ENCODE measurements at regions not wholly inside any gene's neighbourhood (a gene's known extent, or its start where the extent isn't known, plus 50 kb on each side); places are given as distances from the start of the nearest gene placed in this dataset.

DNA sequence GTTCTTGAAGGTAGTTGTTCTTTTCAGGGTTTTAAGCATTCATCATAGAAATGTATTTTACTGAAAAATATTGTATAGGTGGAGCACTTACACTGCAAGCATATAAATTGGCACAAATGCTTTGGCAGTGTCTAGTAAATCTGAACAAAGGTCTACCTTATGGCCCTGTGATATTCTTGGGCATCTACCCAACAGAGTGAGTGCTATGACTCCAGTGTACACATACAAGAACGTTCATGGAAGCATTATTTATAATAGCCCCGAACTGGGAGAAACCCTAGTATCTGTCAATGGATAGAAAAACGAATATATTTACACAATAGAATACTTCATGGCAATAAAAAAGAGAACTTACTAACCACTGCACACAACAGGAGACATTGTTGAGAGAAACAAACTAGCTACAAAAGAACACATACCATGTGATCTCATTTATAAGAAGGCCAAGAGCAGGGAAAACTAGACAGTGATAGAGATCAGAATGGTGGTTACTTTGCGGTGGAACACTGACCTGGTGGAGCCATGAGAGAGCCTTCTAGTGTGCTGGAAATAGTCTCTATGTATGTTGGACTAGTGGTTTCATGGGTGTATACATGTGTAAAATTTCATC, 96.0 kb downstream of the MAB21L3 start:
- no peak for TF ChIP-seq TAF1 (IDR thresholded peaks at IDR 0.05; ENCODE audit: borderline replicate concordance, low read depth, low read length)
- no peak for TF ChIP-seq POLR2A (IDR thresholded peaks at IDR 0.05; ENCODE audit: low read depth, low read length)
- TF ChIP-seq POLR2AphosphoS5 (IDR thresholded peaks at IDR 0.05; ENCODE audit: low read depth, low read length): no peak
- DNase-seq (ENCODE audit: insufficient read length) (no peak), FAIRE-seq (no peak)

DNA sequence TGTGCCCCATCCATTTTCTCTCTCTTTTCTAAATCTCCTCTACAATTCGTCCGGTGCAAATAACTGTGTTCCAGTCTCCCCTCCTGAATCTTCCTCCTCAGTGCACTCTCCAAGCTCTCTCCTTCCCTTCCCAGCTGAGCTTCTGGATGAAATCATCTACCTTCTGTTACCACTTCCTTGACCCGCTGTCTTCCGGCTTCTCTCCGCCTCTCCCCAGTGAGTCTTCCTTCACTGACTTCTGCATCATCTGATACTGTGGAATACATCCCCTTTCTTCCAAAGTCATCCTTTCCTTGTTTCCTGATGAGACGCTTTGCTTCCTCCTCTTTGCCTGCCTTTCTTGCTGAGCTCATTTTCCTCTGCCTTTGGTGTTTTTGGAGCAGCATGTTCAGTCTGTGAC, 96.9 kb downstream of the MAB21L3 start:
- DNase-seq (ENCODE audit: insufficient read length) (no peak), FAIRE-seq (no peak)
- TF ChIP-seq TAF1 (IDR thresholded peaks at IDR 0.05; ENCODE audit: borderline replicate concordance, low read depth, low read length) (no peak), POLR2AphosphoS5 (IDR thresholded peaks at IDR 0.05; ENCODE audit: low read depth, low read length) (no peak), POLR2A (IDR thresholded peaks at IDR 0.05; ENCODE audit: low read depth, low read length) (no peak)

DNA sequence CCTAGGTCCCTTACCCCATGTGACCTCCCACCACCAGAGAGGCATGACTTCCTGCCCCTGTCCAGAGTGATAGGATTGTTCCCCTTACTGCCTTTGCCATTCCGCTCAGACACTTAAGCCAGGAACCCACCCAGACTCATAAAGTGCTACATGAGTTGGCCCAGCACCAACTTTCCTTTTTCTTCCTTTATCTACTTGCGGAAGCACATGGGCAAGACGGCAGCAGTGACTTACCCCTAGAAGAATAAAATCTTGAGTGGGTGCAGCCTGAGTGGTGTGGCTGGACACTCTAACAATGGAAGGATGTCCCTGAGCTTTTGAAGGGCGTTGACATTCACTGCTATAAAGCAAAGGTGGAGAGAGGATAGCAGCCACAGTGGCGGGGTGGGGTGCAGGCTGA, 100.1 kb downstream of the MAB21L3 start:
- DNase-seq (ENCODE audit: insufficient read length): no peak
- no peak for FAIRE-seq
- TF ChIP-seq POLR2AphosphoS5 (IDR thresholded peaks at IDR 0.05; ENCODE audit: low read depth, low read length) (no peak), POLR2A (IDR thresholded peaks at IDR 0.05; ENCODE audit: low read depth, low read length) (no peak), TAF1 (IDR thresholded peaks at IDR 0.05; ENCODE audit: borderline replicate concordance, low read depth, low read length) (no peak)

DNA sequence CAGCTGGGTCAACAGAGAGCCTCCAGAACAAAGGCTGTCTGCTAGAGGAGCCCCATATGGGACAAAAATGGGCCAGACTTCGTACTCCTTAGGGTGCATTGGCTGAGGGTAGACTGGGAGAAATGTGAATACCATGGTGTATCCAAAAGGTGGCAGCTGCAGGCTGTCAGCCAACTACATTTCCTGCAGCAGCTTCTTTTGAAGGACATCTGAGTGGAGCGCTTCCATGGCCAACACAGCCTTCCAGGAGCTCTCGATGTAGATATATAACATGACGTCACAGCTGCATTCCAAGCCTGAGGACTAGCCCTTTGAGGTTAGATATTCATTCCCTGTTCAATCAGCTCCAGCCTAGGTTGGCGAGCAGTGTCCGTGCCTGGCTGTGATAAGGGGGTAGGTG, 107.7 kb downstream of the MAB21L3 start:
- no peak for TF ChIP-seq TAF1 (IDR thresholded peaks at IDR 0.05; ENCODE audit: borderline replicate concordance, low read depth, low read length)
- no peak for TF ChIP-seq POLR2AphosphoS5 (IDR thresholded peaks at IDR 0.05; ENCODE audit: low read depth, low read length)
- TF ChIP-seq POLR2A (IDR thresholded peaks at IDR 0.05; ENCODE audit: low read depth, low read length): no peak
- FAIRE-seq (no peak), DNase-seq (ENCODE audit: insufficient read length) (no peak)

DNA sequence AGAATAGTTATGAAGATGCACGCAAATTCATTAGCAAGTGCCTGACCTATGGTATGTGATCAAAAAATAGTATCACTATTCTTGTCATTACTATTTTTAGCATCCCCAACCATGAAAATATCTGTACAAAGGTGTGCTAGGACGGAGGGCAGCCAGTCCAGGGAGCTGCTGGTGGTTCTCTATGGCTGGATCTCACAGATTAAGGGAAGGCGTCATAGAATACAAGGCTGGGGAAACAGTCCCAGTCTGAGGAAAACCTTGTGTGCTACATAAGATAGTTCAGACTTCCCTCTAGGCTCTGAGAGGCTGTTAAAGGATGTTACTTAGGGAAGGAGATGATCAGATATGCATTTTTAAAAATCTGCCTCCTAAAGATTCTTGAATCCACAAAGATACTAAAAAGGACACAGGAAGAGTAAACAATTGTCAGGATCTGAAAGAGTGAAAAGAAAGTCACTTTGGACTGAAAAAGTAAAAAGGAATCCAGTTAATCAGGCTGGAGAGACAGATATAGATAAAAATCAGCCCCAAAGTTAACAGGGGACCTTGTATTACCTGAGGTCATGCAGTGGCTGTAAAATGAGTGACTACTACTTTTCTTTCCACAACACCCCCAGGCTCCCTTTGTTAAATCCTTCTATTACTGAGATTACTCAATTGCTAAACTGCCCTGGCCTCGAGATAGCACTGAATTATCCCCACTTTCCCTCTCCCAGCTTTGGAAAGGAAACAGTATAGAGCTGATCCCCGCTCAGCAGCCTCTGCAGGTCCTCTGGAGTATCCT, 108.6 kb downstream of the MAB21L3 start:
- FAIRE-seq: no peak

DNA sequence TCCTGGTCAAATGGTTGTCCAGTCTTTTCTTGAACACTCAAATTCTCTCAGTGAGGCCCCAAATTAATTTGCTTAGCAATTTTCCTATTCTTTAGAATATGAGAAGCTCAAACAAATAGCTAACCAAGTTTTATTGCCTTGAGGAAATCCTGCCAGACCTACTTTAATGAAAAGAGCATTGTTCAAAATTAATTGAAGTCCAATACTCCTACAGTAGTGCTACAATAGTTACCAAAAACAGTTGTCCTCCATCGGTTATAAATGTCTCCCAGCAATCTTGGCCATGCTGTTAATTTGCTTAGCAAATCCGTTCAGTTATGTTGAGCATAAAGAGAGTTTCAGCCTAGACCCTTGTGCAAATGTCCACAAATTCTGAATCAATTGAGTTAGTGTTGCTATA, 112.9 kb downstream of the MAB21L3 start:
- FAIRE-seq (no peak), DNase-seq (ENCODE audit: insufficient read length) (no peak)
- TF ChIP-seq POLR2A (IDR thresholded peaks at IDR 0.05; ENCODE audit: low read depth, low read length): no peak
- no peak for TF ChIP-seq POLR2AphosphoS5 (IDR thresholded peaks at IDR 0.05; ENCODE audit: low read depth, low read length)
- TF ChIP-seq TAF1 (IDR thresholded peaks at IDR 0.05; ENCODE audit: borderline replicate concordance, low read depth, low read length): no peak

More for the DNA sequence above, 108.6 kb downstream of the MAB21L3 start:
- no peak for TF ChIP-seq POLR2A (IDR thresholded peaks at IDR 0.05; ENCODE audit: low read depth, low read length)
- no peak for TF ChIP-seq TAF1 (IDR thresholded peaks at IDR 0.05; ENCODE audit: borderline replicate concordance, low read depth, low read length)
- no peak for TF ChIP-seq POLR2AphosphoS5 (IDR thresholded peaks at IDR 0.05; ENCODE audit: low read depth, low read length)
- DNase-seq (ENCODE audit: insufficient read length): no peak

DNA sequence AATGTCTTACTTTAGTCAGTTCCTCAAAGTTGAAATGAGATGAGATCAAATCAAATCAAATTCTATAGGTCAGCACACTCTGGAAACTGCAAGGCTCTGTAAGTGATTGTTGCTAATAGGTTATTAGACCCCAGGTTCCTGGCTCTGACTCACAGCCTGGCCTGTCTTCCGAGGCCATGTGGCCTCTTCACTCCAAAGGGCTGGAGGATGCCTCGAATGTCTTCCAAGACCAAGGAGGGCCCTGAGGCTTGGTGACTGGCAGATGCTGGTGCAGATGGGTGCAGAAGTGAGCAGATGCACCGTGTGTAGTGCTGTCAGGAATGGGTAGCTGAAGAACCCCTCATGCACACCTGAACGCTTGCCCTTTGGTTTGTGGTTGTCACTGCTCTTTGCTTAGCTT, 113.4 kb downstream of the MAB21L3 start:
- FAIRE-seq: no peak

DNA sequence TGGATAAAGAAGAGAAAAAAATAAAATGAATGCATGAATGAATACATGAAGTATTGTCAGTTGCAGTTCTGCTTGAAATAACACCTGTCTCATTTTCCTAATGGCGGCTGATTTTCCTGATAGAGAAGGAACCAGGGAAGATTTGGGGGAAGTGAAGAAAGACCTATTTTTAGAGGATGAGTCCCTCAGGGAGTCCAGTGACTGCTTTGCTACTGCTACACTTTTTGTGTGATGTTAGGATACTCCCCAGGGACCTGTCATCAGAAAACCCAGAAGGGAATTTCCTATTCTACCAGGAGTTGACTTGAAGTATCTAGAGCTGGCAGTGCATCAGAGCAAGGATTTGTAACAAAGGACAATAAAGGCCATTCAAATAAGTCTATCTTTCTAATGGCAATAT, 114.8 kb downstream of the MAB21L3 start:
- DNase-seq (ENCODE audit: insufficient read length) (no peak), FAIRE-seq (no peak)
- no peak for TF ChIP-seq TAF1 (IDR thresholded peaks at IDR 0.05; ENCODE audit: borderline replicate concordance, low read depth, low read length)
- no peak for TF ChIP-seq POLR2AphosphoS5 (IDR thresholded peaks at IDR 0.05; ENCODE audit: low read depth, low read length)
- TF ChIP-seq POLR2A (IDR thresholded peaks at IDR 0.05; ENCODE audit: low read depth, low read length): no peak

More for the DNA sequence above, 113.4 kb downstream of the MAB21L3 start:
- no peak for DNase-seq (ENCODE audit: insufficient read length)
- TF ChIP-seq POLR2A (IDR thresholded peaks at IDR 0.05; ENCODE audit: low read depth, low read length): no peak
- no peak for TF ChIP-seq POLR2AphosphoS5 (IDR thresholded peaks at IDR 0.05; ENCODE audit: low read depth, low read length)

DNA sequence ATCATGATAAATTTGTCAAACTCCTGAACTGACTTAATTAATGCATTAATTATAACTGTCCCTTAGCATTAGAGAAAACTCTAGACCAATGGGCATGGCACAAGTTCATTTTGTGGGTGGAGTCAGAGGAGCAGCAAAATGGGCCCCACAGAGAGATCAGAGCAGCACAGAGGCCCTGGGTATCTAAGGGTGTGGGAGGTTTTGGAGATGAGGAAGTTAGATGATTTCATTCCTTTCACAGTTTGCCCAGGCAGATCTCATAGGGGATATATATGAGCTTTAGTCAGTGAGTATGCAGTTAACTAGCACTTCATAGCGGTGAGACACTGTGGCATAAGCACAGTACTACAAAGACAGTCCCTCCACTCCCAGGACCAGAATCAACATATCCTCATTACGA, 117.3 kb downstream of the MAB21L3 start:
- FAIRE-seq (no peak), DNase-seq (ENCODE audit: insufficient read length) (no peak)
- TF ChIP-seq TAF1 (IDR thresholded peaks at IDR 0.05; ENCODE audit: borderline replicate concordance, low read depth, low read length) (no peak), POLR2AphosphoS5 (IDR thresholded peaks at IDR 0.05; ENCODE audit: low read depth, low read length) (no peak), POLR2A (IDR thresholded peaks at IDR 0.05; ENCODE audit: low read depth, low read length) (no peak)

DNA sequence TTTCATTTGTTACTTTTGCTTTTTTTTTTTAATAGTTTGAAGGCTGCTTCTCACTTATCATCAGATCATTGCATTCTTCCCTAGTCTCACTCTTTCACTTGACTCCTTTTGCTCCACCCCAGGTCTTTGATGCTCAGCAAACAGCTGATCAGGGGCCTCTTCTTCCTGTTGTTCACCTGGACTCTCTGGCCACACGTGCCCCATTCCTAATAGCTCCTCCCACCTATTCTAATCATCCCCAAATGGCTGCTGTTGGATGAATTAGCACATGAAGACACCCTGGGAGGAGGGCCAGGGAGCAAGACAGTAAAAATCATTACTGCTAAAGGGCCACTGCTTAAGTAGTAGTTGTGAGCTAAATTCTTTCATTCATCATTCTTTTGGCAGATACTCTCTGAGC, 119.5 kb downstream of the MAB21L3 start:
- no peak for FAIRE-seq

DNA sequence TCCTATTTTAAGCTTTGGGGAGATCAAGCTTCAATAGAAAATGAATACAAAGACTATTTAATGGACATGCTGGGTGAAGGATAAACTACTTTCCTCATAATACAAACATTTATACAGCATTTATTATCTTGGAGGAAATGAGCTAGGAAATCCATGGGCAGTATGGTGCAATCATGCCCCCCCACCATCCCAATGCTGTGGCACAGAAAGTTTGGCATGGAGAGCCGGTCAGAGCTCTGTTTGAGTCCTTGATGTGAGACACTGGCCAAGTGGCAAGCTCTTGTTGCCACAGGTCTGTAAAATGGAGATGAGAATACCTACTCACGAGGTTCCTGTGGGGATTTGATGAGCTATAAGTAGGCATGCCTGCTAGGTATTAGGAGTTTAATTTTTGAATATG, 120.6 kb downstream of the MAB21L3 start:
- DNase-seq (ENCODE audit: insufficient read length) (no peak), FAIRE-seq (no peak)
- no peak for TF ChIP-seq TAF1 (IDR thresholded peaks at IDR 0.05; ENCODE audit: borderline replicate concordance, low read depth, low read length)
- TF ChIP-seq POLR2A (IDR thresholded peaks at IDR 0.05; ENCODE audit: low read depth, low read length): no peak
- no peak for TF ChIP-seq POLR2AphosphoS5 (IDR thresholded peaks at IDR 0.05; ENCODE audit: low read depth, low read length)

More for the DNA sequence above, 119.5 kb downstream of the MAB21L3 start:
- TF ChIP-seq POLR2AphosphoS5 (IDR thresholded peaks at IDR 0.05; ENCODE audit: low read depth, low read length) (no peak), POLR2A (IDR thresholded peaks at IDR 0.05; ENCODE audit: low read depth, low read length) (no peak), TAF1 (IDR thresholded peaks at IDR 0.05; ENCODE audit: borderline replicate concordance, low read depth, low read length) (no peak)
- DNase-seq (ENCODE audit: insufficient read length): no peak

DNA sequence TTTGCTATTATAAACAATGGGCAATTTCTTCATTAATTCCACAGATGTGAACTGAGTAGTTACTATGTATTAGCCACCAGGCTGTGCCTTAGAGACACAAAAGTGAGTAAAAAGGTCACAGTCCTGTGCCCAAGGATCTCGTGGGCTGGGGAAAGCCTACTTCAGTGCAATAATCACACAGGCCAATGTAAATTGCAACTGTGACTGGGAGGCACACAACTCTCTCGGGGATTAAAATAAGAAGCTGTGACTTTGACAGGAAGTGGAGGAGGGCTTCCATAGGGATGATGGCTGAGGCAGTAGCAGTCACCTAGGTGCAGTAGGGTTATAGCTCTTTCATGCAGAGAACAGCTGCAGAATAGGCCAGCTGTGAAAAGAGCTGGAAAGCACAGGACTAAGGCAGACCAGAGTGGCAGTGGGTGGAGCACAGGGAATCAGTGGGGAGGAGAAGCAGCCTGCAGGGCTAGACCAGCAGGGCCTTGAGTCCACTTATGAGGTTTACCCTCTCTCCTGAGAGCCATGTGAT, 121.9 kb downstream of the MAB21L3 start:
- DNase-seq (ENCODE audit: insufficient read length) (no peak), FAIRE-seq (no peak)
- TF ChIP-seq TAF1 (IDR thresholded peaks at IDR 0.05; ENCODE audit: borderline replicate concordance, low read depth, low read length): no peak
- no peak for TF ChIP-seq POLR2A (IDR thresholded peaks at IDR 0.05; ENCODE audit: low read depth, low read length)
- TF ChIP-seq POLR2AphosphoS5 (IDR thresholded peaks at IDR 0.05; ENCODE audit: low read depth, low read length): no peak

Measured in GM12892 (cell line).